H9 (cell line): ENCODE measurements at regions not wholly inside any gene's neighbourhood (a gene's known extent, or its start where the extent isn't known, plus 50 kb on each side); places are given as distances from the start of the nearest gene placed in this dataset.

Experiments used
- DNase-seq: peaks from one replicate; pipeline ENCODE4 v3.0.0-alpha.2; 2017
- H2AFZ ChIP-seq: one replicate; pipeline ENCODE4 v1.6.1; 2013; ENCODE audit warnings: mild to moderate bottlenecking, low read length, control low read depth, moderate library complexity
- H2AK5ac ChIP-seq: 2 replicates; pipeline ENCODE4 v1.6.1; 2013; ENCODE audit warnings: low read length, control low read depth, mixed read lengths; ENCODE audit not compliant: insufficient read length
- H2BK120ac ChIP-seq: one replicate; pipeline ENCODE4 v1.6.1; 2013; ENCODE audit warnings: low read depth, mild to moderate bottlenecking, low read length, control low read depth, inconsistent platforms; ENCODE audit not compliant: poor library complexity, severe bottlenecking
- H2BK12ac ChIP-seq: 2 replicates; pipeline ENCODE4 v1.6.1; 2013; ENCODE audit warnings: low read length, control low read depth, mixed read lengths, low read depth; ENCODE audit not compliant: insufficient read length
- H2BK15ac ChIP-seq: 2 replicates; pipeline ENCODE4 v1.6.1; 2013; ENCODE audit warnings: low read depth, low read length, control low read depth
- H2BK20ac ChIP-seq: one replicate; pipeline ENCODE4 v1.6.1; 2013; ENCODE audit warnings: low read depth, mild to moderate bottlenecking, low read length, control low read depth, inconsistent platforms; ENCODE audit not compliant: poor library complexity, severe bottlenecking
- H2BK5ac ChIP-seq: 2 replicates; pipeline ENCODE4 v1.6.1; 2013; ENCODE audit warnings: low read length, control low read depth, mixed read lengths; ENCODE audit not compliant: insufficient read length
- H3K14ac ChIP-seq: 2 replicates; pipeline ENCODE4 v1.6.1; 2013; ENCODE audit warnings: low read length, control low read depth; ENCODE audit not compliant: insufficient read depth
- H3K18ac ChIP-seq: 2 replicates; pipeline ENCODE4 v1.6.1; 2013; ENCODE audit warnings: low read depth, mild to moderate bottlenecking, mixed read lengths, low read length, control low read depth; ENCODE audit not compliant: insufficient read length
- H3K23ac ChIP-seq: 2 replicates; pipeline ENCODE4 v1.6.1; 2013; ENCODE audit warnings: low read length, control low read depth, mixed read lengths, low read depth; ENCODE audit not compliant: insufficient read length
- H3K23me2 ChIP-seq: 2 replicates; pipeline ENCODE4 v1.6.1; 2013; ENCODE audit warnings: low read depth, mild to moderate bottlenecking, mixed read lengths, low read length, control low read depth; ENCODE audit not compliant: insufficient read length, poor library complexity, severe bottlenecking
- H3K27ac ChIP-seq: 2 replicates; pipeline ENCODE4 v1.5.1; 2013; ENCODE audit warnings: low read length, control low read depth, mixed read lengths, low read depth; ENCODE audit not compliant: insufficient read length
- H3K27me3 ChIP-seq: 2 replicates; pipeline ENCODE4 v1.6.1; 2013; ENCODE audit warnings: low read length, control low read depth, inconsistent platforms; ENCODE audit not compliant: insufficient read depth
- H3K4ac ChIP-seq: 2 replicates; pipeline ENCODE4 v1.6.1; 2013; ENCODE audit warnings: low read depth, mild to moderate bottlenecking, control low read depth, inconsistent platforms, low read length, moderate library complexity
- H3K4me1 ChIP-seq: 2 replicates; pipeline ENCODE4 v1.6.1; 2013; ENCODE audit warnings: low read length, control low read depth, inconsistent platforms; ENCODE audit not compliant: insufficient read depth
- H3K4me2 ChIP-seq: 2 replicates; pipeline ENCODE4 v1.6.1; 2013; ENCODE audit warnings: low read length, control low read depth, mixed read lengths; ENCODE audit not compliant: insufficient read length, insufficient read depth
- H3K56ac ChIP-seq: 2 replicates; pipeline ENCODE4 v1.6.1; 2013; ENCODE audit warnings: low read depth, mild to moderate bottlenecking, mixed read lengths, low read length, control low read depth; ENCODE audit not compliant: insufficient read length
- H3K79me1 ChIP-seq: 2 replicates; pipeline ENCODE4 v1.6.1; 2013; ENCODE audit warnings: low read depth, mild to moderate bottlenecking, moderate library complexity, low read length, control low read depth, inconsistent platforms; ENCODE audit not compliant: insufficient read depth, poor library complexity, severe bottlenecking
- H3K79me2 ChIP-seq: 2 replicates; pipeline ENCODE4 v1.6.1; 2013; ENCODE audit warnings: low read length, control low read depth, inconsistent platforms; ENCODE audit not compliant: insufficient read depth
- H3K9ac ChIP-seq: 2 replicates; pipeline ENCODE4 v1.6.1; 2013; ENCODE audit warnings: low read length, control low read depth, mixed read lengths; ENCODE audit not compliant: insufficient read length; ENCODE audit errors: extremely low read depth
- H3K9me3 ChIP-seq: one replicate; pipeline ENCODE4 v1.6.1; 2013; ENCODE audit warnings: low read depth, low read length, inconsistent platforms; ENCODE audit not compliant: control insufficient read depth
- H3T11ph ChIP-seq: one replicate; pipeline ENCODE4 v1.6.1; 2013; ENCODE audit warnings: mild to moderate bottlenecking, low read length, control low read depth, inconsistent platforms
- H4K20me1 ChIP-seq: one replicate; pipeline ENCODE4 v1.6.1; 2013; ENCODE audit not compliant: control insufficient read depth, insufficient read length, insufficient read depth
- H4K5ac ChIP-seq: 2 replicates; pipeline ENCODE4 v1.6.1; 2013; ENCODE audit warnings: low read depth, mild to moderate bottlenecking, mixed read lengths, low read length, control low read depth; ENCODE audit not compliant: insufficient read length
- H4K8ac ChIP-seq: replicated peaks from 2 replicates; pipeline ENCODE4 v1.6.1; 2013; ENCODE audit warnings: low read length, control low read depth, mixed read lengths, low read depth; ENCODE audit not compliant: insufficient read length
- H4K91ac ChIP-seq: 2 replicates; pipeline ENCODE4 v1.6.1; 2013; ENCODE audit warnings: low read depth, mild to moderate bottlenecking, moderate library complexity, mixed read lengths, low read length, control low read depth; ENCODE audit not compliant: insufficient read length
- H3K27ac Mint-ChIP-seq, 3 experiments: 2 replicates in 2 of 3; 3 replicates in 1 of 3; pipeline ENCODE4 v1.8.0; 2020 to 2021; ENCODE audit warnings: mixed read lengths in 3 of 3, mild to moderate bottlenecking in 1 of 3, moderate library complexity in 1 of 3
- H3K27me3 Mint-ChIP-seq: 2 replicates; pipeline ENCODE4 v1.8.0; 2021; ENCODE audit warnings: low read depth, mild to moderate bottlenecking, moderate library complexity, mixed read lengths
- H3K36me3 Mint-ChIP-seq, 3 experiments: 2 replicates in 2 of 3; 3 replicates in 1 of 3; pipeline ENCODE4 v1.8.0; 2020 to 2021; ENCODE audit warnings: low read depth in 3 of 3, mixed read lengths in 3 of 3; ENCODE audit not compliant: insufficient read depth in 1 of 3
- H3K4me1 Mint-ChIP-seq, 2 experiments: 2 replicates each; pipeline ENCODE4 v1.8.0; 2020; ENCODE audit warnings: mixed read lengths in 2 of 2
- H3K4me3 Mint-ChIP-seq, 2 experiments: 2 replicates in 1 of 2; 3 replicates in 1 of 2; pipeline ENCODE4 v1.8.0; 2020 to 2021; ENCODE audit warnings: mild to moderate bottlenecking in 2 of 2, mixed read lengths in 2 of 2, moderate library complexity in 1 of 2
- H3K9me3 Mint-ChIP-seq, 2 experiments: 2 replicates in 1 of 2; 3 replicates in 1 of 2; pipeline ENCODE4 v1.8.0; 2020; ENCODE audit warnings: mild to moderate bottlenecking in 2 of 2, mixed read lengths in 2 of 2, moderate library complexity in 1 of 2
- WGBS: extraction: QIAGEN DNeasy Blood & Tissue Kit; methylation state at CpG from one replicate; pipeline ENCODE4 v1.1.7; 2013; ENCODE audit warnings: missing lambda C conversion rate, low lambda C conversion rate, mixed read lengths; ENCODE audit not compliant: insufficient read length; ENCODE audit errors: extremely low coverage; 5-methylcytosine and 5-hydroxymethylcytosine counted together
- TF ChIP-seq, protein P1 (sequence below): fragments of 200-600 bp; sonication (generic); conservative IDR thresholded peaks from 3 replicates; pipeline ENCODE4 v1.8.0; 2021; ENCODE audit warnings: antibody characterized with exemption, mild to moderate bottlenecking

DNA sequence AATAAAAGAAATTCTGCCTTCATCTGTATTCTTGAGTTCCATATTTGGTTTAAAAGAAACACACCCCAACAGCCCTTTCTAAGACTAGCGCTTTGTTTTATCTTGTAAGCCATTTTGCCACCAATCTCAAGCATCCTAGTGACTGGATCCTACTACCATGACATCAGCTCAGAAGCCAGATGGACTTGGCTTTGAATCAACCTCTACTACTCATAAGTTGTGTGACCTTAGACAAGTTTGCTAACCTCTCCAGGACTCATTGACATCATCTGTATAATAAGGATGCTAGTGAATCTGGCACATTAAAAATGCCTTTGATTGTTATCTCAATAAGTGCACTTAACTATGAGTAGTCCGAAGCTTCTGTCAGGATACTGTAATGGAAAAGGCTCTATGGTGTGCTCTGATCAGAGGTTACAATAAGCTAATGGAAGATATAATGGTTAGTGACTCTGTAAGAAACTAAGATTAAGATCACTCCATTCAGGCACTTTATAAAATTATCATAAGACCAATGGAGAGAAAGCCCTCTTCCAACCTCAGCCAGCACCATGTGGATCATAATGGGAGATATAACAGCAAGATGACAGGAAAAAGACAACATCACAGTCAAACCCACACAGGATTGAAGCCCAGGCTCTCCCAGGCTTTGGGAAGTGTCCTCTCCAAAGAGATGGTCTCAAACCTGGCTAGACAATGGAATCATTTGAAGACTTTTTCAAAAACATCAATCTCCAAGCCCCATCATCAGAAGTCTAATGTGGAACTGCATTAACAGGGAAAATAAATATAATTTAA is 180.6 kb upstream of the MIR17HG start:
- H3K9me3 Mint-ChIP-seq: no peaks in the 10 kb centered on the region
- TF ChIP-seq, protein P1, sequence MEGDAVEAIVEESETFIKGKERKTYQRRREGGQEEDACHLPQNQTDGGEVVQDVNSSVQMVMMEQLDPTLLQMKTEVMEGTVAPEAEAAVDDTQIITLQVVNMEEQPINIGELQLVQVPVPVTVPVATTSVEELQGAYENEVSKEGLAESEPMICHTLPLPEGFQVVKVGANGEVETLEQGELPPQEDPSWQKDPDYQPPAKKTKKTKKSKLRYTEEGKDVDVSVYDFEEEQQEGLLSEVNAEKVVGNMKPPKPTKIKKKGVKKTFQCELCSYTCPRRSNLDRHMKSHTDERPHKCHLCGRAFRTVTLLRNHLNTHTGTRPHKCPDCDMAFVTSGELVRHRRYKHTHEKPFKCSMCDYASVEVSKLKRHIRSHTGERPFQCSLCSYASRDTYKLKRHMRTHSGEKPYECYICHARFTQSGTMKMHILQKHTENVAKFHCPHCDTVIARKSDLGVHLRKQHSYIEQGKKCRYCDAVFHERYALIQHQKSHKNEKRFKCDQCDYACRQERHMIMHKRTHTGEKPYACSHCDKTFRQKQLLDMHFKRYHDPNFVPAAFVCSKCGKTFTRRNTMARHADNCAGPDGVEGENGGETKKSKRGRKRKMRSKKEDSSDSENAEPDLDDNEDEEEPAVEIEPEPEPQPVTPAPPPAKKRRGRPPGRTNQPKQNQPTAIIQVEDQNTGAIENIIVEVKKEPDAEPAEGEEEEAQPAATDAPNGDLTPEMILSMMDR: no peak

More for the DNA sequence above, 180.6 kb upstream of the MIR17HG start:
- H3K27ac ChIP-seq: no peak overlapping the region
- H3T11ph ChIP-seq: no peak overlapping the region
- Mint-ChIP-seq H3K4me3 (no peak overlapping the region), H3K4me1 (peaks cover 8 to 18% of the 10 kb centered on the region in 2 experiments), H3K27me3 (peaks cover 3% of the 10 kb centered on the region), H3K36me3 (no peaks in the 10 kb centered on the region), H3K27ac (no peak overlapping the region)
- H3K23ac ChIP-seq: no peak overlapping the region
- H2AK5ac ChIP-seq: no peak overlapping the region
- no peak for DNase-seq
- H2BK5ac ChIP-seq: no peak overlapping the region
- no peaks in the 10 kb centered on the region for H3K79me2 ChIP-seq
- no peak overlapping the region for H2AFZ ChIP-seq
- no peak overlapping the region for H2BK120ac ChIP-seq
- no CpG with 5 or more reads among the region's 2 CpGs for WGBS
- H4K5ac ChIP-seq: no peak overlapping the region
- no peaks in the 10 kb centered on the region for H3K4me1 ChIP-seq
- no peaks in the 10 kb centered on the region for H3K79me1 ChIP-seq
- H2BK15ac ChIP-seq: no peak overlapping the region
- H4K8ac ChIP-seq: no peak overlapping the region
- H4K91ac ChIP-seq: no peak overlapping the region
- H3K56ac ChIP-seq: no peak overlapping the region
- no peak overlapping the region for H2BK20ac ChIP-seq
- no peak overlapping the region for H3K18ac ChIP-seq
- no peak overlapping the region for H3K4me2 ChIP-seq
- no peak overlapping the region for H3K9ac ChIP-seq
- no peaks in the 10 kb centered on the region for H3K27me3 ChIP-seq
- H2BK12ac ChIP-seq: no peak overlapping the region
- H3K9me3 ChIP-seq: no peaks in the 10 kb centered on the region
- no peaks in the 10 kb centered on the region for H3K23me2 ChIP-seq
- H4K20me1 ChIP-seq: no peaks in the 10 kb centered on the region
- H3K14ac ChIP-seq: no peak overlapping the region
- H3K4ac ChIP-seq: no peak overlapping the region
